Breast epithelium (tissue), 4 donors: ENCODE measurements at regions not wholly inside any gene's neighbourhood (a gene's known extent, or its start where the extent isn't known, plus 50 kb on each side); places are given as distances from the start of the nearest gene placed in this dataset.
"Not testable (repeated sequence)": the region's sequence is repeated elsewhere in the genome, so short reads cannot be mapped to it uniquely, and the experiment has no call there.

Experiments used
- DNase-seq, 2 donors: peaks; one replicate each; pipeline ENCODE4 v3.0.0-alpha.2; 2019; ENCODE audit warnings: low spot score in 2 of 2
- H3K27ac ChIP-seq, 2 donors: fragments of 200-600 bp; sonication (generic) in 1 of 2; one replicate each; pipeline ENCODE4 v1.5.1; 2016 to 2019; ENCODE audit warnings: mild to moderate bottlenecking in 1 of 2
- H3K27me3 ChIP-seq, 2 donors: fragments of 200-600 bp; sonication (generic) in 1 of 2; one replicate each; pipeline versions ENCODE4 v1.5.1 to v1.6.0; 2017 to 2019; ENCODE audit warnings: control low read depth in 1 of 2, mild to moderate bottlenecking in 1 of 2
- H3K36me3 ChIP-seq: fragments of 200-600 bp; one replicate; pipeline ENCODE4 v1.5.1; 2019
- H3K4me1 ChIP-seq, 2 donors: fragments of 200-600 bp; sonication (generic); one replicate each; pipeline ENCODE4 v1.5.1; 2016 to 2019; ENCODE audit warnings: control low read depth in 1 of 2
- H3K4me3 ChIP-seq, 3 donors: fragments of 200-600 bp; sonication (generic); 1 replicate in 2 of 3; 2 replicates in 1 of 3; pipeline ENCODE4 v1.5.1; 2016 to 2019; ENCODE audit warnings: mild to moderate bottlenecking in 3 of 3, moderate library complexity in 2 of 3
- H3K9me3 ChIP-seq, 2 donors: fragments of 200-600 bp; sonication (generic) in 1 of 2; one replicate each; pipeline ENCODE4 v1.5.1; 2016 to 2019; ENCODE audit warnings: control low read depth in 1 of 2
- POLR2A ChIP-seq: fragments of 450-650 bp; IDR thresholded peaks from one replicate; pipeline ENCODE4 v1.6.1; 2016; ENCODE audit warnings: antibody characterized with exemption, mild to moderate bottlenecking, moderate library complexity
- POLR2AphosphoS5 ChIP-seq, 3 donors: sonication (generic); formaldehyde crosslinking; IDR thresholded peaks; one replicate each; pipeline ENCODE4 v1.6.1; 2017; ENCODE audit warnings: antibody characterized with exemption in 3 of 3
- intact Hi-C: fragments of 100-400 bp; cut with DNase I; formaldehyde crosslinking; loops from one replicate; pipeline ENCODE4 v1.15.1; 2023; ENCODE audit warnings: low total_unique reads
- TF ChIP-seq, protein P1 (sequence below), 3 donors: fragments of 450-650 bp; IDR thresholded peaks; one replicate each; pipeline ENCODE4 v1.5.1; 2016 to 2017; ENCODE audit warnings: antibody characterized with exemption in 3 of 3, mild to moderate bottlenecking in 3 of 3, moderate library complexity in 3 of 3

DNA sequence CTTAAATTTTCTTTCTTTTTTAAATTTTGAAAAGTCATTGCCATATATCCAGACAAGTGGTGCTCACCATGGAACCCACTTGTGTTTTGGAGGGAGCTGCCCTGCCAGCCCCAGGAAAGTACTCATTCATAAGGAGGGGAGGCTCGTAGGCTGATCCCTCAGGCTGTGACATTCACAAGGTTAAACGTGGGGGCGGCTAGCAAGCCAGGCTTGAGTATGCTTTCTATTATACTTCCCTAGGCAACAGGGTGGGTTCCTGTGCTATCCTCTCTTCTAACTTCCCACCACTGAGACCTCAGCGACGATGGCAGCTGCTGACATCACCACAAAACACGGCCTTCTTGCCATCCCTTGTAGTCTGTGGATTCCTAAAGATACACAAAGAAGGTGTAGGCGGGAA is 160.5 kb upstream of the C2CD4B start:
- TF ChIP-seq, protein P1, sequence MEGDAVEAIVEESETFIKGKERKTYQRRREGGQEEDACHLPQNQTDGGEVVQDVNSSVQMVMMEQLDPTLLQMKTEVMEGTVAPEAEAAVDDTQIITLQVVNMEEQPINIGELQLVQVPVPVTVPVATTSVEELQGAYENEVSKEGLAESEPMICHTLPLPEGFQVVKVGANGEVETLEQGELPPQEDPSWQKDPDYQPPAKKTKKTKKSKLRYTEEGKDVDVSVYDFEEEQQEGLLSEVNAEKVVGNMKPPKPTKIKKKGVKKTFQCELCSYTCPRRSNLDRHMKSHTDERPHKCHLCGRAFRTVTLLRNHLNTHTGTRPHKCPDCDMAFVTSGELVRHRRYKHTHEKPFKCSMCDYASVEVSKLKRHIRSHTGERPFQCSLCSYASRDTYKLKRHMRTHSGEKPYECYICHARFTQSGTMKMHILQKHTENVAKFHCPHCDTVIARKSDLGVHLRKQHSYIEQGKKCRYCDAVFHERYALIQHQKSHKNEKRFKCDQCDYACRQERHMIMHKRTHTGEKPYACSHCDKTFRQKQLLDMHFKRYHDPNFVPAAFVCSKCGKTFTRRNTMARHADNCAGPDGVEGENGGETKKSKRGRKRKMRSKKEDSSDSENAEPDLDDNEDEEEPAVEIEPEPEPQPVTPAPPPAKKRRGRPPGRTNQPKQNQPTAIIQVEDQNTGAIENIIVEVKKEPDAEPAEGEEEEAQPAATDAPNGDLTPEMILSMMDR (IDR thresholded peaks at IDR 0.05), result no peak
- TF ChIP-seq POLR2AphosphoS5 (IDR thresholded peaks at IDR 0.05), result no peak
- TF ChIP-seq POLR2A, result no peak
- H3K4me3 ChIP-seq, result no peak overlapping the region

DNA sequence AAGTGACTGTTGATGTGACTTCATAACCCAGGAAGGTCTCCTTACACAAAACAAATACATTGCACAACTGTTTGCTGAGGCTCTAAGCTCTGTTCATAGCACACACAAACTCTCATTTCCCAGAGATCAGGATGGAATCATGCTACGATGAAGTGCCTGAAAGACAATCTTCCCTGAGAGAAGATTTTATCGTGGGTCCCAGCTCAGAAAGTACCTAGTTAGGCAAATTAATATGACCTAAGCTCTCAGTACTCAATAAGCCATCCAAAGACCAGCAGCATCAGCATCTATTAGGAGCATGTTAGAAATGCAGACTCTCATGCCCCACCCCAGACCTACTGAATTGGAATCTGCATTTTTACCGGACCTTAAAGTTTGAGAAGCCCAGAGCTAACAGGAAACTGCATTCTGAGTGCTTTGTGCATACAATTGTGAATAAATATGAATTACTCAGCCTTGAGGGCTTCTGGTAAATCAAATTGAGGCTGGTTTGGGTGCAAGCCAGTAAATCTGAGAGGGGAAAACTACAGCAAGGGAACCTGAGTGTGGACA is 161.5 kb upstream of the C2CD4B start:
- Histone ChIP-seq H3K4me1 (no peaks in the 10 kb centered on the region), H3K9me3 (no peaks in the 10 kb centered on the region), H3K4me3 (no peak overlapping the region), H3K27me3 (no peaks in the 10 kb centered on the region), H3K36me3 (no peaks in the 10 kb centered on the region), H3K27ac (peak overlapping the region in 1 of 2 donors; percentile 28)
- TF ChIP-seq, protein P1 (IDR thresholded peaks at IDR 0.05), result no peak
- TF ChIP-seq POLR2AphosphoS5 (IDR thresholded peaks at IDR 0.05) (no peak), POLR2A (no peak)
- intact Hi-C loops, result no loop called here
- no peak for DNase-seq

More for the DNA sequence above, 160.5 kb upstream of the C2CD4B start:
- Histone ChIP-seq H3K9me3 (no peaks in the 10 kb centered on the region), H3K27ac (peak overlapping the region in 1 of 2 donors; percentile 56), H3K27me3 (no peaks in the 10 kb centered on the region), H3K36me3 (no peaks in the 10 kb centered on the region), H3K4me1 (no peaks in the 10 kb centered on the region)
- intact Hi-C loops, result no loop called here
- DNase-seq, result no peak

DNA sequence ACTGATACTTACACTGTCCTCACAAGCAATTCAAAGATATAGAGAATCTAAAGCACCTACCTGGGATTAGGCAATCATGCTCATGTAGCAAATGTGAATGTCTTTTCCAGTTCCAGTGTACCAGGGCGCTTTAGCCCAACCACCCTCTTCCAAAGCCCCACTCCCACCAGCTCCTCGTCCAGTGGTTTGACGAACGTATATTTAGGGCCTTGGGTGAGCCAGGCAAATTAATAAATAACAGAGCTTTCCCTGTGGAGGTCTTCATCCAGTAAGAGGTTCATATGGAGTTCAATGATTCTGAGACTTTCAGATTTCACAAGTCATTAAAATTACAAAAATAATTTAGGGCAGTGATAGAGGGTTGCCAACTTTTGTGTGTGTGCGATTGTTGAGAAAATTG is 162.3 kb upstream of the C2CD4B start:
- TF ChIP-seq POLR2A, result no peak
- no peak for TF ChIP-seq POLR2AphosphoS5 (IDR thresholded peaks at IDR 0.05)
- TF ChIP-seq, protein P1 (IDR thresholded peaks at IDR 0.05), result no peak
- no peaks in the 10 kb centered on the region for H3K4me1 ChIP-seq
- DNase-seq, result no peak
- intact Hi-C loops, result no loop called here
- peak overlapping the region in 1 of 2 donors; percentile 28 for H3K27ac ChIP-seq
- H3K9me3 ChIP-seq, result no peaks in the 10 kb centered on the region
- no peak overlapping the region for H3K4me3 ChIP-seq
- H3K27me3 ChIP-seq, result no peaks in the 10 kb centered on the region
- no peaks in the 10 kb centered on the region for H3K36me3 ChIP-seq

DNA sequence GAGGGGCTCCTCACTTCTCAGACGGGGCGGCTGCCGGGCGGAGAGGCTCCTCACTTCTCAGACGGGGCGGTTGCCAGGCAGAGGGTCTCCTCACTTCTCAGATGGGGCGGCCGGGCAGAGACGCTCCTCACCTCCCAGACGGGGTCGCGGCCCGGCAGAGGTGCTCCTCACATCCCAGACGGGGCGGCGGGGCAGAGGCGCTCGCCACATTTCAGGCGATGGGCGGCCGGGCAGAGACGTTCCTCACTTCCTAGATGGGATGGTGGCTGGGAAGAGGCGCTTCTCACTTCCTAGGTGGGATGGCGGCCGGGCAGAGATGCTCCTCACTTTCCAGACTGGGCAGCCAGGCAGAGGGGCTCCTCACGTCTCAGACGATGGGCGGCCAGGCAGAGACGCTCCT is 167.4 kb upstream of the C2CD4B start:
- H3K4me3 ChIP-seq, H3K9me3 ChIP-seq, intact Hi-C loops, H3K27me3 ChIP-seq, DNase-seq, H3K36me3 ChIP-seq, H3K4me1 ChIP-seq, H3K27ac ChIP-seq: not testable (repeated sequence)

DNA sequence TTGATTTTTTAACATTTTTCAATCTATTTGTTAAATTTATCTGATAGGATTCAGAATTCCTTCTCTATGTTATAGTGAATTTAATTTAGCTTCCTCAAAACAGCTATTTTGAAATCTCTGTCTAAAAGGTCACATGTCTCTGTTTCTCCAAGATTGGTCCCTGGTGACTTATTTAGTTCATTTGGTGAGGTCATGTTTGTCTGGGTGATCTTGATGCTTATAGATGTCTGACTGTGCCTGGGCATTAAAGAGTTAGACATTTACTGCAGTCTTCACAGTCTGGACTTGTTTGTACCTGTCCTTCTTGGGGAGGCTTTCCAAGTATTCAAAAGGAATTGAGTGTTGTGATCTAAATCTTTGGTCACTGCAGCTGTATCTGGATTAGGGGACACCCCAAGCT is 169.5 kb upstream of the C2CD4B start:
- Histone ChIP-seq H3K27ac (no peak overlapping the region), H3K27me3 (no peaks in the 10 kb centered on the region), H3K9me3 (no peaks in the 10 kb centered on the region), H3K36me3 (no peaks in the 10 kb centered on the region), H3K4me1 (no peaks in the 10 kb centered on the region), H3K4me3 (no peak overlapping the region)
- intact Hi-C loops, result no loop called here
- TF ChIP-seq, protein P1 (IDR thresholded peaks at IDR 0.05), result no peak
- no peak for TF ChIP-seq POLR2AphosphoS5 (IDR thresholded peaks at IDR 0.05)
- TF ChIP-seq POLR2A, result no peak
- DNase-seq, result no peak

DNA sequence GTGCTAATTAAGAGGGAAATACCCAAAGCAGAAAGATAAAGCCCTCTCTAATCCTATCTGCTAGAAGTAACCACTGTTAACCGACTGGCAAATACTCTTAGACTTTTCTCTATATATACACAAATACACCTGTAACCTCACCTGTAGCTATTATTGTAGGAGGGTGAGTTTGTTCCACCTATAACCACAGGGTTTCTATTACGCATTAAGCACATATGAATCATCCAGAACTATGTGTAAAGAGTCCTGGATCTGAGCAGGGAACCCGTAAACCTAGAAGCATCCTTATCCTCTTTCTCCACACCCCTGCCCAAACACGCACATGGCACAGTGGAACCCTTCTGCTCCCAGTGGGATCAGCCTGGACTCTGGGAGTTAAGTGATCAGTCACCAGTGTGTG is 172.8 kb upstream of the C2CD4B start:
- no peak overlapping the region for H3K4me3 ChIP-seq
- no peak overlapping the region for H3K27ac ChIP-seq
- no peak for DNase-seq
- H3K4me1 ChIP-seq, result no peaks in the 10 kb centered on the region
- TF ChIP-seq, protein P1 (IDR thresholded peaks at IDR 0.05), result no peak
- TF ChIP-seq POLR2AphosphoS5 (IDR thresholded peaks at IDR 0.05) (no peak), POLR2A (no peak)
- intact Hi-C loops, result no loop called here
- no peaks in the 10 kb centered on the region for H3K9me3 ChIP-seq
- H3K27me3 ChIP-seq, result no peaks in the 10 kb centered on the region
- H3K36me3 ChIP-seq, result no peaks in the 10 kb centered on the region
